ENCODE measurements at regions not wholly inside any gene's neighbourhood (a gene's known extent, or its start where the extent isn't known, plus 50 kb on each side); places are given as distances from the start of the nearest gene placed in this dataset.
"Not testable (repeated sequence)": the region's sequence is repeated elsewhere in the genome, so short reads cannot be mapped to it uniquely, and the experiment has no call there.

DNA sequence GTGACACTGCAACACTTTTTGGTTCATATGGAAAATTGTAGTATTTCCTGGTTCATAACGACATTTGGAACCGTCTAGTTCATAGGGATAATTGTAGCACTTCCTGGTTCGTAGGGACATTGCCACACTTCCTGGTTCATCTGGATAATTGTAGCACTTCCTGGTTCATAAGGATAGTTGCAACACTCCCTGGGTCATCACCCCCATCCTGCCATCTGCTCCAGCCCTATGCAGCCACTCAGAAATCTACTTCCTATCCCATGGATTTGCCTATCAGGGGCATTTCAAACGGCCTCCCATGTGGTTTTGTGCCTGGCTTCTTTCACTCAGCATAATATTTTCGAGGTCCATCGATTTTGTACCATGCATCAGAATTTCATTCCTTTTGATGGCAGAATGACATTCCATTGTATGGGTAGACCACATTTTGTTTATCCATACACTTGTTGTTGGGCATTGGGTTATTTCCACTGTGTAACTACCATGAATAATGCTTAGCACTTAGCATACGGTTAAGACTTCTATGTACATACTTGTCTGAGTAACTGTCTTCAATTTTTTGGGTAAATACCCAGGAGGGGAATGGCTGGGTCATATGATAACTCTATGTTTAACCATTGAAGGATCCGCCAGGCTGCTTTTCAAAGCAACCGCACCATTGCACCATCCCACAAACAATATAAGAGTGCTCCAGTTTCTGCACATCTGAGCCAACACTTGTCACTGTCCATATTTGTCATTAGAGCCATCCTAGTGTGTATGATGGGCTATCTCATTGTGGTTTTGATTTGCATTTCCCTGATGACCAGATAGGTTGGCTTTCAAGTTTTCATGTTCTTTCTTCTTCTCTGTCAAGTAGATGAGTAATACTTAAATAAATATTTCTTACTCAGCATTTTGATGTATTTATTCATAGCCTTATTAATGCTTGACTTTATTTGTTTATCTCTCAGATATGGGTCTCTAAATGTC is 58.3 kb upstream of the CD99 start:
- intact Hi-C loops (cut with DNase I, micrococcal nuclease): loop anchor here in 1 of 2 experiments (5.0 kb wide), 2 partner anchors 59 to 79 kb away; partner anchors contain the start of gene CD99
- no peak overlapping the region for H3K4me3 ChIP-seq (ENCODE audit: low read length)

DNA sequence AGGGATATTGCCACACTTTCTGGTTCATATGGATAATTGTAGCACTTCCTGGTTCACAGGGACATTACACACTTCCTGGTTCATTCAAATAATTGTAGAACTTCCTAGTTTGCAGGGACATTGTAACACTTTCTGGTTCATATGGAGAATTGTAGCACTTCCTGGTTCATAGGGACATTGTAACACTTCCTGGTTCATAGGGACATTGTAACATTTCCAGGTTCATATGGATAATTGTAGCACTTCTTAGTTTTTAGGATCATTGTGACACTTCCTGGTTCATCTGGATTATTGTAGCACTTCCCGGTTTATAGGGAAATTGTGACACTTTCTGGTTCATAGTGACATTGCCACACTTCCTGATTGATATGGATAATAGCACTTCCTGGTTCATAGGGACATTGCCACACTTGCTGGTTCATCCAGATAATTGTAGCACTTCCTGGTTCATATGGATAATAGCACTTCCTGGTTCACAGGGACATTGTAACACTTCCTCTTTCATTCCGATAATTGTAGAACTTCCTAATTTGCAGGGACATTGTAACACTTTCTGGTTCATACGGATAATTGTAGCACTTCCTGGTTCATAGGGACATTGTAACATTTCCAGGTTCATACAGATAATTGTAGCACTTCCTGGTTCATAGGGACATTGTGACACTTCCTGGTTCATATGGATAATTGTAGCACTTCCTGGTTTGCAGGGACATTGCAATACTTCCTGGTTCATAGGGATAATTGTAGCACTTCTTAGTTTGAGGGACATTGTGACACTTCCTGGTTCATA is 59.2 kb upstream of the CD99 start:
- no peak for ATAC-seq (ENCODE audit: poor library complexity)
- Mint-ChIP-seq H3K36me3 (ENCODE audit: low read depth) (peaks cover 58% of the 10 kb centered on the region), H3K4me1 (ENCODE audit: low read depth) (peaks cover 38% of the 10 kb centered on the region), H3K27ac (peak overlapping the region; percentile 94), H3K4me3 (peak overlapping the region; percentile 62), H3K9me3 (peaks cover 27% of the 10 kb centered on the region), H3K27me3 (no peaks in the 10 kb centered on the region)
- Histone ChIP-seq H3K27me3 (ENCODE audit: control insufficient read depth in 1 of 2, insufficient read depth in 2 of 2, low read length in 2 of 2) (no peaks in the 10 kb centered on the region), H3K4me3 (ENCODE audit: low read length) (no peak overlapping the region), H3K36me3 (ENCODE audit: insufficient read depth, low read length) (peaks cover 13% of the 10 kb centered on the region), H3K27ac (ENCODE audit: low read depth in 1 of 2, low read length in 2 of 2) (no peak overlapping the region), H3K9me3 (ENCODE audit: control insufficient read depth in 1 of 2, insufficient read depth in 1 of 2, low read length in 2 of 2) (peaks cover 4 to 20% of the 10 kb centered on the region in 2 experiments), H3K4me1 (ENCODE audit: insufficient read depth, low read length) (peaks cover 8% of the 10 kb centered on the region)
- intact Hi-C loops (cut with DNase I, micrococcal nuclease): loop anchor here in 1 of 2 experiments (2.0 to 5.0 kb wide), 4 partner anchors 23 to 1179 kb away; partner anchors contain the start of genes ASMTL and CD99
- DNase-seq: peak in 3 of 14 experiments; percentile 32 to 50 (median 41)
- TF ChIP-seq, protein P1, sequence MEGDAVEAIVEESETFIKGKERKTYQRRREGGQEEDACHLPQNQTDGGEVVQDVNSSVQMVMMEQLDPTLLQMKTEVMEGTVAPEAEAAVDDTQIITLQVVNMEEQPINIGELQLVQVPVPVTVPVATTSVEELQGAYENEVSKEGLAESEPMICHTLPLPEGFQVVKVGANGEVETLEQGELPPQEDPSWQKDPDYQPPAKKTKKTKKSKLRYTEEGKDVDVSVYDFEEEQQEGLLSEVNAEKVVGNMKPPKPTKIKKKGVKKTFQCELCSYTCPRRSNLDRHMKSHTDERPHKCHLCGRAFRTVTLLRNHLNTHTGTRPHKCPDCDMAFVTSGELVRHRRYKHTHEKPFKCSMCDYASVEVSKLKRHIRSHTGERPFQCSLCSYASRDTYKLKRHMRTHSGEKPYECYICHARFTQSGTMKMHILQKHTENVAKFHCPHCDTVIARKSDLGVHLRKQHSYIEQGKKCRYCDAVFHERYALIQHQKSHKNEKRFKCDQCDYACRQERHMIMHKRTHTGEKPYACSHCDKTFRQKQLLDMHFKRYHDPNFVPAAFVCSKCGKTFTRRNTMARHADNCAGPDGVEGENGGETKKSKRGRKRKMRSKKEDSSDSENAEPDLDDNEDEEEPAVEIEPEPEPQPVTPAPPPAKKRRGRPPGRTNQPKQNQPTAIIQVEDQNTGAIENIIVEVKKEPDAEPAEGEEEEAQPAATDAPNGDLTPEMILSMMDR (IDR thresholded peaks at IDR 0.05): no peak
- CTCF ChIA-PET: no interaction called here
- POLR2A ChIA-PET: no interaction called here

More for the DNA sequence above, 58.3 kb upstream of the CD99 start:
- peaks cover 38% of the 10 kb centered on the region for H3K4me1 Mint-ChIP-seq (ENCODE audit: low read depth)
- H3K36me3 Mint-ChIP-seq (ENCODE audit: low read depth): peaks cover 56% of the 10 kb centered on the region
- H3K9me3 Mint-ChIP-seq: peaks cover 27% of the 10 kb centered on the region
- H3K4me1 ChIP-seq (ENCODE audit: insufficient read depth, low read length): peaks cover 8% of the 10 kb centered on the region
- H3K27ac ChIP-seq (ENCODE audit: low read depth in 1 of 2, low read length in 2 of 2): no peak overlapping the region
- TF ChIP-seq, protein P1 (IDR thresholded peaks at IDR 0.05): no peak
- DNase-seq: peak in 2 of 14 experiments; percentile 36 to 46
- ChIA-PET CTCF (no interaction called here), POLR2A (no interaction called here)
- H3K27me3 Mint-ChIP-seq: no peaks in the 10 kb centered on the region
- peak overlapping the region; percentile 94 for H3K27ac Mint-ChIP-seq
- no peak for ATAC-seq (ENCODE audit: poor library complexity)
- H3K9me3 ChIP-seq (ENCODE audit: control insufficient read depth in 1 of 2, insufficient read depth in 1 of 2, low read length in 2 of 2): peaks cover 4 to 20% of the 10 kb centered on the region in 2 experiments
- peaks cover 7% of the 10 kb centered on the region for H3K36me3 ChIP-seq (ENCODE audit: insufficient read depth, low read length)
- H3K4me3 Mint-ChIP-seq: no peak overlapping the region
- no peaks in the 10 kb centered on the region for H3K27me3 ChIP-seq (ENCODE audit: control insufficient read depth in 1 of 2, insufficient read depth in 2 of 2, low read length in 2 of 2)

DNA sequence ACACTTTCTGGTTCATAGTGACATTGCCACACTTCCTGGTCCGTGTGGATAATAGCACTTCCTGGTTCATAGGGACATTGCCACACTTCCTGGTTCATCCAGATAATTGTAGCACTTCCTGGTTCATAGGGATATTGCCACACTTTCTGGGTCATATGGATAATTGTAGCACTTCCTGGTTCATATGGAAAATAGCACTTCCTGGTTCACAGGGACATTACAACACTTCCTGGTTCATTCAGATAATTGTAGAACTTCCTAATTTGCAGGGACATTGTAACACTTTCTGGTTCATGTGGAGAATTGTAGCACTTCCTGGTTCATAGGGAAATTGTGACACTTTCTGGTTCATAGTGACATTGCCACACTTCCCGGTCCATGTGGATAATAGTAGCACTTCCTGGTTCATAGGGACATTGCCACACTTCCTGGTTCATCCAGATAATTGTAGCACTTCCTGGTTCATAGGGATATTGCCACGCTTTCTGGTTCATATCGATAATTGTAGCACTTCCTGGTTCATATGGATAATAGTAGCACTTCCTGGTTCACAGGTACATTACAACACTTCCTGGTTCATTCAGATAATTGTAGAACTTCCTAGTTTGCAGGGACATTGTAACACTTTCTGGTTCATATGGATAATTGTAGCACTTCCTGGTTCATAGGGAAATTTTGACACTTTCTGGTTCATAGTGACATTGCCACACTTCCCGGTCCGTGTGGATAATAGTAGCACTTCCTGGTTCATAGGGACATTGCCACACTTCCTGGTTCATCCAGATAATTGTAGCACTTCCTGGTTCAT is 60.0 kb upstream of the CD99 start:
- Histone ChIP-seq H3K36me3 (ENCODE audit: insufficient read depth, low read length) (peaks cover 21% of the 10 kb centered on the region), H3K9me3 (ENCODE audit: control insufficient read depth in 1 of 2, insufficient read depth in 1 of 2, low read length in 2 of 2) (peaks cover 4 to 20% of the 10 kb centered on the region in 2 experiments), H3K27ac (ENCODE audit: low read depth in 1 of 2, low read length in 2 of 2) (peak overlapping the region in 1 of 2 donors; percentile 86)
- Mint-ChIP-seq H3K27ac (peak overlapping the region; percentile 94), H3K36me3 (ENCODE audit: low read depth) (peaks cover 66% of the 10 kb centered on the region), H3K4me1 (ENCODE audit: low read depth) (peaks cover 38% of the 10 kb centered on the region), H3K4me3 (peak overlapping the region; percentile 62), H3K9me3 (peaks cover 27% of the 10 kb centered on the region)
- intact Hi-C loops (cut with DNase I, micrococcal nuclease): loop anchor here in 1 of 2 experiments (2.0 to 5.0 kb wide), 4 partner anchors 22 to 1178 kb away; partner anchors contain the start of genes ASMTL and CD99
- peak in 11 of 14 experiments; percentile 16 to 86 (median 36) for DNase-seq
- POLR2A ChIA-PET; H3K4me3 ChIP-seq (ENCODE audit: low read length); H3K27me3 ChIP-seq (ENCODE audit: control insufficient read depth in 1 of 2, insufficient read depth in 2 of 2, low read length in 2 of 2); ATAC-seq (ENCODE audit: poor library complexity); H3K4me1 ChIP-seq (ENCODE audit: insufficient read depth, low read length); CTCF ChIA-PET; H3K27me3 Mint-ChIP-seq: not testable (repeated sequence)

DNA sequence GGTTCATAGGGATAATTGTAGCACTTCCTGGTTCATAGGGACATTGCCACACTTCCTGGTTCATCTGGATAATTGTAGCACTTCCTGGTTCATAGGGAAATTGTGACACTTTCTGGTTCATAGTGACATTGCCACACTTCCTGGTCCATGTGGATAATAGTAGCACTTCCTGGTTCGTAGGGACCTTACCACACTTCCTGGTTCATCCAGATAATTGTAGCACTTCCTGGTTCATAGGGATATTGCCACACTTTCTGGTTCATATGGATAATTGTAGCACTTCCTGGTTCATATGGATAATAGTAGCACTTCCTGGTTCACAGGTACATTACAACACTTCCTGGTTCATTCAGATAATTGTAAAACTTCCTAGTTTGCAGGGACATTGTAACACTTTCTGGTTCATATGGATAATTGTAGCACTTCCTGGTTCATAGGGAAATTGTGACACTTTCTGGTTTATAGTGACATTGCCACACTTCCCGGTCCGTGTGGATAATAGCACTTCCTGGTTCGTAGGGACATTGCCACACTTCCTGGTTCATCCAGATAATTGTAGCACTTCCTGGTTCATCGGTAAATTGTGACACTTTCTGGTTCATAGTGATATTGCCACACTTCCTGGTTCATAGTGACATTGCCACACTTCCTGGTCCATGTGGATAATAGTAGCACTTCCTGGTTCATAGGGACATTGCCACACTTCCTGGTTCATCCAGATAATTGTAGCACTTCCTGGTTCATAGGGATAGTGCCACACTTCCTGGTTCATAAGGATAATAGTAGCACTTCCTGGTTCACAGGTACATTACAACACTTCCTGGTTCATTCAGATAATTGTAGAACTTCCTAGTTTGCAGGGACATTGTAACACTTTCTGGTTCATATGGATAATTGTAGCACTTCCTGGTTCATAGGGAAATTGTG is 60.8 kb upstream of the CD99 start:
- intact Hi-C loops (cut with DNase I, micrococcal nuclease): loop anchor here in 1 of 2 experiments (2.0 to 5.0 kb wide), 4 partner anchors 21 to 1177 kb away; partner anchors contain the start of genes ASMTL and CD99
- H3K4me1 ChIP-seq (ENCODE audit: insufficient read depth, low read length); POLR2A ChIA-PET; H3K27me3 Mint-ChIP-seq; H3K27me3 ChIP-seq (ENCODE audit: control insufficient read depth in 1 of 2, insufficient read depth in 2 of 2, low read length in 2 of 2); CTCF ChIA-PET: not testable (repeated sequence)
- Histone ChIP-seq H3K27ac (ENCODE audit: low read depth in 1 of 2, low read length in 2 of 2) (peak overlapping the region; percentile 48 to 86), H3K9me3 (ENCODE audit: control insufficient read depth in 1 of 2, insufficient read depth in 1 of 2, low read length in 2 of 2) (peaks cover 4 to 20% of the 10 kb centered on the region in 2 experiments), H3K36me3 (ENCODE audit: insufficient read depth, low read length) (peaks cover 25% of the 10 kb centered on the region), H3K4me3 (ENCODE audit: low read length) (peak overlapping the region; percentile 22)
- H3K9me3 Mint-ChIP-seq: peaks cover 27% of the 10 kb centered on the region
- H3K4me1 Mint-ChIP-seq (ENCODE audit: low read depth): peaks cover 38% of the 10 kb centered on the region
- peaks cover 71% of the 10 kb centered on the region for H3K36me3 Mint-ChIP-seq (ENCODE audit: low read depth)
- peak overlapping the region; percentile 94 for H3K27ac Mint-ChIP-seq
- DNase-seq (peak; percentile 27 to 91 (median 46)), ATAC-seq (ENCODE audit: poor library complexity) (peak; percentile 53)
- H3K4me3 Mint-ChIP-seq: peak overlapping the region; percentile 62
